Fibroblast of lung (primary cell): ENCODE measurements at regions not wholly inside any gene's neighbourhood (a gene's known extent, or its start where the extent isn't known, plus 50 kb on each side); places are given as distances from the start of the nearest gene placed in this dataset.

ENCODE experiments used
- EZH2 ChIP-seq: IDR thresholded peaks from 2 replicates; pipeline ENCODE4 v1.5.1; 2012; ENCODE audit warnings: low read length, control low read depth, mild to moderate bottlenecking; ENCODE audit errors: missing control alignments
- TF ChIP-seq, protein P1 (sequence below), 2 donors: IDR thresholded peaks in 1 of 2; conservative IDR thresholded peaks in 1 of 2; 1 replicate in 1 of 2; 2 replicates in 1 of 2; pipeline ENCODE4 v1.5.1; 2011 to 2012; ENCODE audit warnings: low read length in 2 of 2, control low read depth in 1 of 2, inconsistent platforms in 1 of 2, low read depth in 1 of 2, mild to moderate bottlenecking in 1 of 2

DNA sequence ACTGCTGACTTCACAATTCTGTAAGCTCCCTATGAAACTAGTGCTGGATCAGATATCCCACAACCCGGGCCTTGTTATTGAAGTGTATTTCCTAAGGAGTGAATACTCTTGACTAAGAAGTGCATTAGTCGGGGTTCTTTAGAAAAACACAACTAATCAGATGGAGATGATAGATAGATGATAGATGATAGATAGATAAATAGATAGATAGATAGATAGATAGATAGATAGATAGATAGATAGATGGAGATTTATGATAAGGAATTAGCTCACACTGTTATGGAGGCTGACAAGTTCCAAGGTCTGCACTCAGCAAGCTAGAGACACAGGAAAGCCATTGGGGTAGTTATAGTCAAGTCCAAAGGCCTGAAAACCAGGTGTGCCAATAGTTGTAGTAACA is 214.6 kb upstream of the COX7C start:
- TF ChIP-seq, protein P1, sequence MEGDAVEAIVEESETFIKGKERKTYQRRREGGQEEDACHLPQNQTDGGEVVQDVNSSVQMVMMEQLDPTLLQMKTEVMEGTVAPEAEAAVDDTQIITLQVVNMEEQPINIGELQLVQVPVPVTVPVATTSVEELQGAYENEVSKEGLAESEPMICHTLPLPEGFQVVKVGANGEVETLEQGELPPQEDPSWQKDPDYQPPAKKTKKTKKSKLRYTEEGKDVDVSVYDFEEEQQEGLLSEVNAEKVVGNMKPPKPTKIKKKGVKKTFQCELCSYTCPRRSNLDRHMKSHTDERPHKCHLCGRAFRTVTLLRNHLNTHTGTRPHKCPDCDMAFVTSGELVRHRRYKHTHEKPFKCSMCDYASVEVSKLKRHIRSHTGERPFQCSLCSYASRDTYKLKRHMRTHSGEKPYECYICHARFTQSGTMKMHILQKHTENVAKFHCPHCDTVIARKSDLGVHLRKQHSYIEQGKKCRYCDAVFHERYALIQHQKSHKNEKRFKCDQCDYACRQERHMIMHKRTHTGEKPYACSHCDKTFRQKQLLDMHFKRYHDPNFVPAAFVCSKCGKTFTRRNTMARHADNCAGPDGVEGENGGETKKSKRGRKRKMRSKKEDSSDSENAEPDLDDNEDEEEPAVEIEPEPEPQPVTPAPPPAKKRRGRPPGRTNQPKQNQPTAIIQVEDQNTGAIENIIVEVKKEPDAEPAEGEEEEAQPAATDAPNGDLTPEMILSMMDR (conservative IDR thresholded peaks at IDR 0.05 in 1 of 2, IDR thresholded peaks at IDR 0.05 in 1 of 2; ENCODE audit: low read depth in 1 of 2, low read length in 2 of 2): no peak
- no peak for TF ChIP-seq EZH2
